OCI-LY3 (cell line): ENCODE measurements at regions not wholly inside any gene's neighbourhood (a gene's known extent, or its start where the extent isn't known, plus 50 kb on each side); places are given as distances from the start of the nearest gene placed in this dataset.

ENCODE experiments used
- CTCF ChIP-seq: fragments of 200-600, 300-600 bp; sonication (generic); IDR thresholded peaks from 2 replicates; pipeline ENCODE4 v1.5.1; 2014; ENCODE audit warnings: antibody characterized with exemption, low read length, low read depth
- EZH2phosphoT487 ChIP-seq: fragments of 200-600 bp; shearing (Covaris generic); IDR thresholded peaks from 2 replicates; pipeline ENCODE4 v1.6.1; 2018; ENCODE audit warnings: antibody characterized with exemption, mixed run types, low read depth

DNA sequence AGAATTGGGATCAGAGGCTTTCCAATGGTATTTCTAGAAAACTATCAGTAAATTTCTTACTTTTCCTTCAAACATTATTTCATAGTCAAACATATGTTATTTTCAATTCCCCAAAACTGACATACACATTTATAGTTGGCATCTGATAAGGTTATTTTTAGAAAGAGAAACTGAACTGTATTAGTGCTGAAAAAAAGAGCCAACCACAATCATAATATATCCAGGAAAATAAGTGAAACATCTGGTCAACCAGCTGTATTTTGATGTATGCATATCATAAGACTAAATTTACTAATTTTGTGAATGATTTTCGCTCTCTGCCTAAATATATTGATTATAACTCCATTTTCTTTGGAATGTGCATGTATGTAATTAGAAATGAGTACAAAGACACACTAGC, 554.2 kb downstream of the FLRT2 start:
- TF ChIP-seq CTCF (no peak), EZH2phosphoT487 (no peak)
